Activated T-cell treated with anti-CD3 and anti-CD28 coated beads, Interleukin-2, amount 50 U/mL, for 72 hours (primary cell): ENCODE measurements at regions not wholly inside any gene's neighbourhood (a gene's known extent, or its start where the extent isn't known, plus 50 kb on each side); places are given as distances from the start of the nearest gene placed in this dataset.
"Not testable (repeated sequence)": the region's sequence is repeated elsewhere in the genome, so short reads cannot be mapped to it uniquely, and the experiment has no call there.

ENCODE experiments used
- ATAC-seq, 2 donors: fragments of 150-1000 bp; cut with Tn5 transposase; replicated peaks in 1 of 2; 2 replicates each; pipeline ENCODE4 v1.10.0; 2021; ENCODE audit warnings: moderate library complexity in 2 of 2, mild to moderate bottlenecking in 1 of 2
- DNase-seq, 2 donors: peaks; one replicate each; pipeline ENCODE4 v3.0.0; 2021 to 2022; ENCODE audit warnings: mixed read lengths in 1 of 2
- H3K27ac Mint-ChIP-seq: one replicate; pipeline ENCODE4 v1.8.0; 2022; ENCODE audit warnings: mild to moderate bottlenecking, moderate library complexity, mixed read lengths
- H3K27me3 Mint-ChIP-seq: one replicate; pipeline ENCODE4 v1.8.0; 2022; ENCODE audit warnings: low read depth, mixed read lengths
- H3K36me3 Mint-ChIP-seq, 2 donors: one replicate each; pipeline ENCODE4 v1.8.0; 2022; ENCODE audit warnings: mixed read lengths in 2 of 2, mild to moderate bottlenecking in 1 of 2; ENCODE audit not compliant: insufficient read depth in 2 of 2
- H3K4me1 Mint-ChIP-seq: one replicate; pipeline ENCODE4 v1.8.0; 2022; ENCODE audit warnings: low read depth, mixed read lengths
- H3K4me3 Mint-ChIP-seq, 2 donors: one replicate each; pipeline ENCODE4 v1.8.0; 2022; ENCODE audit warnings: mild to moderate bottlenecking in 2 of 2, mixed read lengths in 2 of 2, moderate library complexity in 2 of 2
- H3K9me3 Mint-ChIP-seq, 2 donors: one replicate each; pipeline ENCODE4 v1.8.0; 2022; ENCODE audit warnings: mixed read lengths in 2 of 2

DNA sequence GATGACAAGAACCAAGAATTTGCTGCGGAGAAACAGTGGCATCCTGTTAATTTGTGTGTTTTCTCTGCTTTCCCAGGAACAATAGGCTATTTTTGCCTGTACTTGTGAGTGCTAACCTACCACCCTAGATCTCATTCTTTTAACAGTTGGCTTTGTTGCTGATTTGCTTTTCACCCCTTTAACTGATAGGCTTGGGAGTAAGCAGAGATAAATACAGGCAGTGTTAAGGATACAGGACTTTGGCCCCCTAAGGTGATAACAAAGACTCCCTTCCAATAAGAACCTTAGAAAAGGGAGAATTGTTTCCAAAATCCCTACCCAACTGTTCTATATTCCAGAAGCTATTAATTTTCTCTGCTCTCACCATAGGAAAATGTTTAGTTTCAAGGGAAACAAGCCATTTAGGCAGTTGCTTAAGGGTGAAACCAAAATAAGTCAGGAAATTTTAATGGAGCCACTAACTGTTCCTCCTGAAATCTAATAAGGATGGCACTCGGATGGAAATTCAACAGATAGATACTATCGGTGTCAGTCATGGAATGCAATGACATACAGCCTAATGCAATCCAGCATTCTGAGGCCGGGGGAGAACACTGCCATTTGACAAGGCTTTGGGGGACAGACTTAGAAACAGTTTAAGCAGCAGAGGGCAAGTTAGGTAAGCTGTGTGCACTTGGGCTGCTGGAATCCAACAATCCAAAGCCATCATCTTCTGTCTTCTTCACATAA is 238.8 kb downstream of the RNF152 start:
- no peaks in the 10 kb centered on the region for H3K27me3 Mint-ChIP-seq
- no peak for DNase-seq
- H3K4me1 Mint-ChIP-seq: no peaks in the 10 kb centered on the region
- no peaks in the 10 kb centered on the region for H3K9me3 Mint-ChIP-seq
- H3K27ac Mint-ChIP-seq: no peak overlapping the region
- H3K4me3 Mint-ChIP-seq: no peak overlapping the region
- H3K36me3 Mint-ChIP-seq: no peaks in the 10 kb centered on the region
- ATAC-seq: no peak

GRCh38 chr18:61651880-61652268 is 240.9 kb downstream of the RNF152 start:
- no peaks in the 10 kb centered on the region for H3K36me3 Mint-ChIP-seq
- DNase-seq: no peak
- H3K4me3 Mint-ChIP-seq: no peak overlapping the region
- H3K4me1 Mint-ChIP-seq: no peaks in the 10 kb centered on the region
- no peak overlapping the region for H3K27ac Mint-ChIP-seq
- no peak for ATAC-seq
- H3K27me3 Mint-ChIP-seq: no peaks in the 10 kb centered on the region
- H3K9me3 Mint-ChIP-seq: no peaks in the 10 kb centered on the region

GRCh38 chr18:61651145-61651879 is 241.5 kb downstream of the RNF152 start:
- Mint-ChIP-seq H3K27me3 (no peaks in the 10 kb centered on the region), H3K27ac (no peak overlapping the region), H3K9me3 (no peaks in the 10 kb centered on the region), H3K4me3 (no peak overlapping the region), H3K36me3 (no peaks in the 10 kb centered on the region), H3K4me1 (no peaks in the 10 kb centered on the region)
- ATAC-seq (no peak), DNase-seq (no peak)

DNA sequence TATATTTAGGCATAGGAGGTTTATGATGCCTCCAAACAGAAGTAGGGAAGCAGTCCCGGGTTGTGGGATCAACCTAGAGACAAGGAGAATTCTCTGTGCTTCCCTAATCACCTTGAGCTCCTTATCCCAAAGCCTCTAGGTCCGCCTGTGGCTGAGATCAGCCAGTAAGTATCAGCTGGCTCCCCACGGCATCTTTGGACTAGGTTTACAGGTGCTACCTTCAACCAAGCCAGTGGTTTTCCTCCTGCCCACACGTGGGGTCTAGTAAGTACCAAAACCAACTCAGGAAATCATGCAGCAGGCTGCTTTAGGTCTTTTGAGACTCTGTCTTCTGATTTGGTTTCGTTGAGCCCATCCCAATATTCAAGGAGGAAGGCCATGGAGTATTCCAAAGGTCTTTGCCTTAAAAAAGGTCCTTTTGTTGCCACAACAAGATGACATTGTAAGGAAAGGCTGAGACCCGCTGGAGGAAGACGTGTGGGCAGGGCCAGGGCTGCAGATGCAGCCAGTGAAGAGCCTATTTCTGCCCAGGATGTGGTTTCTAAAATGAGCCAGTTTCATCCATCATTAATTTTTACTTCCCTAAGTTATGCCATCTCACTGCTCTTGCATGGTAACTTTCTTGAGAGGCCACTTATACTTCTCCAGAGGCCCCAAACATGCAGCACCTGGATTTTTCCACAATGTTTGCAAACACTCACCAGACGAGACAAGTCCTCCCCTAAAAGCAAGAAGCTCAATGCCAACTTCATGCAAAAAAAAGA is 248.7 kb downstream of the RNF152 start:
- Mint-ChIP-seq H3K36me3 (no peaks in the 10 kb centered on the region), H3K4me1 (peaks cover 9% of the 10 kb centered on the region), H3K27ac (no peak overlapping the region), H3K4me3 (no peak overlapping the region), H3K27me3 (peaks cover 22% of the 10 kb centered on the region), H3K9me3 (no peaks in the 10 kb centered on the region)
- DNase-seq (no peak), ATAC-seq (no peak)

DNA sequence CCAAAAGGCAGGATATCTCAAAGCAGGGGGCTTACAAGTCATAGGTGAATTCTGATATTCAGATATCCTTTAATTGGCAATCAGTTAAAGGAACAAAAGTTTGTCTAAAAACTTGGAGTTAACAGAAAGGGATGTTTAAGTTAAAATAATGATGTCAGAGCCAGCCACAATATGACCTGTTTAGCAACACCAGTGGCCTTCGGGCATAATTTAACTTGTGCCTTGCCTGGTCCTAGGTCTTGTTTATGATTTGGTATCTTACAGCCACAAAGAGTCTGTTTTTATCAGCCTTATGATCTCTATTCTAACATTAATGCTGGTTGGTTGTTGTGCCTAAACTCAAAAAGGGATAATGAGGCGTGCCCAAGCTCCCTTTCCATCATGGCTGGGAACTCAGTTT is 252.9 kb downstream of the RNF152 start:
- no peaks in the 10 kb centered on the region for H3K9me3 Mint-ChIP-seq
- peaks cover 9% of the 10 kb centered on the region for H3K4me1 Mint-ChIP-seq
- H3K36me3 Mint-ChIP-seq: no peaks in the 10 kb centered on the region
- DNase-seq (no peak), ATAC-seq (no peak)
- no peak overlapping the region for H3K27ac Mint-ChIP-seq
- H3K27me3 Mint-ChIP-seq: peaks cover 22% of the 10 kb centered on the region
- no peak overlapping the region for H3K4me3 Mint-ChIP-seq

GRCh38 chr18:61637905-61638595 is 254.8 kb downstream of the RNF152 start:
- Mint-ChIP-seq H3K36me3 (no peaks in the 10 kb centered on the region), H3K27ac (no peak overlapping the region), H3K4me1 (no peaks in the 10 kb centered on the region), H3K9me3 (no peaks in the 10 kb centered on the region), H3K4me3 (no peak overlapping the region), H3K27me3 (peaks cover 12% of the 10 kb centered on the region)
- no peak for ATAC-seq
- DNase-seq: no peak

DNA sequence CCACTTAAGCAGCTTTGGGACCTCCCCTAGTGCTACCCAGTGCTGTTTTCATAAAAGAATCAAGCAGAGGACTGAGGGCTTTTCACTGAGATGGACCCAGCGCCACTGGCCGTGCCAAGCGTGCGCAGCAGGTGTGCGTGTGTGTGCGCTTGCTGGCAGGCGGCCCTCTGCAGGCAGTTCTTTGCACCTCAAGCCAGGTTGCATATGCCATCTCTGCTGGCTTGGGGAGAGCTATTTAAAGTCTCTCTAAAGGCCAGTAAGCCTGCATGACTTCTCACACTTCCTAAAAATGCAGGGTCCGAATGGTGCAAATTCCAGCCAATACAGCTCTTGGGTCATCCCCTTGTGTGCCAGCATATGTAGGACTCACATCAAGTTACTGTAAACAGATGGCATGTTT is 255.5 kb downstream of the RNF152 start:
- no peaks in the 10 kb centered on the region for H3K36me3 Mint-ChIP-seq
- no peak overlapping the region for H3K27ac Mint-ChIP-seq
- no peak overlapping the region for H3K4me3 Mint-ChIP-seq
- DNase-seq: no peak
- no peak for ATAC-seq
- peaks cover 10% of the 10 kb centered on the region for H3K27me3 Mint-ChIP-seq
- no peaks in the 10 kb centered on the region for H3K9me3 Mint-ChIP-seq
- no peaks in the 10 kb centered on the region for H3K4me1 Mint-ChIP-seq

GRCh38 chr18:61635901-61636528 is 256.8 kb downstream of the RNF152 start:
- no peaks in the 10 kb centered on the region for H3K4me1 Mint-ChIP-seq
- no peaks in the 10 kb centered on the region for H3K36me3 Mint-ChIP-seq
- DNase-seq (peak; percentile 40 to 56), ATAC-seq (peak; percentile 46 to 58)
- H3K9me3 Mint-ChIP-seq: no peaks in the 10 kb centered on the region
- H3K27me3 Mint-ChIP-seq: peaks cover 1% of the 10 kb centered on the region
- H3K4me3 Mint-ChIP-seq: no peak overlapping the region
- H3K27ac Mint-ChIP-seq: no peak overlapping the region

GRCh38 chr18:61628085-61628484 is 264.7 kb downstream of the RNF152 start:
- H3K4me3 Mint-ChIP-seq: no peak overlapping the region
- no peaks in the 10 kb centered on the region for H3K4me1 Mint-ChIP-seq
- H3K27ac Mint-ChIP-seq: no peak overlapping the region

DNA sequence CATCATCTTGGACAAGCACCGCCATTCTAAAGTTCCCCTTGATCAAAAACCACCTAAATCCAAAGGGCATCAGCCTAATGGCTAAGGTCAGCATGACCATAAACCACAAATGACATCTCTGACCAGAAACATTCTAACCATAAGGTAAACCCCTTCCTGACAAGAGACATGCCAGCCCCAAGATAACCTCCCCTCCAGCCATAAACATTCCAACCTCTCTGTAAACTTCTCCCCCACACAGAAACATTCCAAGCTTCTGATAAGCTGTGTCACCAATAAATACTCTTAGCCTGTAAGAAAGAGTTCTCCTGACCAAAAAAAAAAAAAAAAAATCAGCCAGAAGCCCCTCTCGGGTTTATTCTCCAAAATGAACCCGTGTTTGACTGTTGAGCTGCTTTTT is 268.2 kb downstream of the RNF152 start:
- H3K4me3 Mint-ChIP-seq, H3K36me3 Mint-ChIP-seq, H3K9me3 Mint-ChIP-seq, DNase-seq, H3K4me1 Mint-ChIP-seq, H3K27ac Mint-ChIP-seq, ATAC-seq: not testable (repeated sequence)
- H3K27me3 Mint-ChIP-seq: peaks cover 26% of the 10 kb centered on the region

More at GRCh38 chr18:61628085-61628484, 264.7 kb downstream of the RNF152 start:
- ATAC-seq (no peak), DNase-seq (no peak)
- Mint-ChIP-seq H3K27me3 (peaks cover 19% of the 10 kb centered on the region), H3K9me3 (no peaks in the 10 kb centered on the region), H3K36me3 (no peaks in the 10 kb centered on the region)

DNA sequence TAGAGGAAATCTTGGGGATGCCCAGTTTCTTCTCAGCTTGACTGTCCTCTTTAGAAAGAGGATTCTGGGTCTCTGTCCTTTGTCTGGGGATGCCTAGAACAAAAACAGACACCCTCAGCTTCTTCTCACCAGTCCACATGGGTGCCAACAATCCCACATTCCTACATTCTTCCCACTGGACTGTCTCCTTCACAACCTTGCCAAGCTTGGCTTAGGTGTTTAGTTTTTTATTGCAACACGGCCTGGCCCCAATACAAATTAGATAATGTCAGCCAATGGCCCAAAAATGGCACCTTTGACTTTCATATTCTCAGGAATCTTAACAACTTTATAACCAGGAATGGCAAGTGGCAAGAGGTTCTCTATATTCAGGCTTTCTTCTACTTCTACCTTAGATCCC is 273.0 kb downstream of the RNF152 start:
- no peaks in the 10 kb centered on the region for H3K36me3 Mint-ChIP-seq
- no peaks in the 10 kb centered on the region for H3K9me3 Mint-ChIP-seq
- no peak for ATAC-seq
- no peak overlapping the region for H3K27ac Mint-ChIP-seq
- no peaks in the 10 kb centered on the region for H3K4me1 Mint-ChIP-seq
- no peak for DNase-seq
- H3K27me3 Mint-ChIP-seq: peaks cover 30% of the 10 kb centered on the region
- no peak overlapping the region for H3K4me3 Mint-ChIP-seq

GRCh38 chr18:61618816-61619215 is 274.0 kb downstream of the RNF152 start:
- Mint-ChIP-seq H3K4me3 (no peak overlapping the region), H3K9me3 (no peaks in the 10 kb centered on the region), H3K36me3 (no peaks in the 10 kb centered on the region), H3K27me3 (peaks cover 26% of the 10 kb centered on the region), H3K27ac (no peak overlapping the region), H3K4me1 (no peaks in the 10 kb centered on the region)
- ATAC-seq (no peak), DNase-seq (no peak)
